Suprapubic skin (tissue), 3 donors: ENCODE measurements at regions not wholly inside any gene's neighbourhood (a gene's known extent, or its start where the extent isn't known, plus 50 kb on each side); places are given as distances from the start of the nearest gene placed in this dataset.

ENCODE experiments used
- CTCF ChIP-seq, 2 donors: fragments of 200-600 bp in 1 of 2; fragments of 450-650 bp in 1 of 2; sonication (generic) in 1 of 2; IDR thresholded peaks; one replicate each; pipeline ENCODE4 v1.5.1; 2016 to 2019; ENCODE audit warnings: antibody characterized with exemption in 2 of 2, mild to moderate bottlenecking in 1 of 2, moderate library complexity in 1 of 2
- EP300 ChIP-seq: sonication (generic); formaldehyde crosslinking; IDR thresholded peaks from one replicate; pipeline ENCODE4 v1.6.1; 2017; ENCODE audit warnings: antibody characterized with exemption
- POLR2A ChIP-seq, 2 donors: fragments of 450-650 bp; IDR thresholded peaks; one replicate each; pipeline ENCODE4 v1.6.1; 2017; ENCODE audit warnings: antibody characterized with exemption in 2 of 2, mild to moderate bottlenecking in 2 of 2, moderate library complexity in 2 of 2

DNA sequence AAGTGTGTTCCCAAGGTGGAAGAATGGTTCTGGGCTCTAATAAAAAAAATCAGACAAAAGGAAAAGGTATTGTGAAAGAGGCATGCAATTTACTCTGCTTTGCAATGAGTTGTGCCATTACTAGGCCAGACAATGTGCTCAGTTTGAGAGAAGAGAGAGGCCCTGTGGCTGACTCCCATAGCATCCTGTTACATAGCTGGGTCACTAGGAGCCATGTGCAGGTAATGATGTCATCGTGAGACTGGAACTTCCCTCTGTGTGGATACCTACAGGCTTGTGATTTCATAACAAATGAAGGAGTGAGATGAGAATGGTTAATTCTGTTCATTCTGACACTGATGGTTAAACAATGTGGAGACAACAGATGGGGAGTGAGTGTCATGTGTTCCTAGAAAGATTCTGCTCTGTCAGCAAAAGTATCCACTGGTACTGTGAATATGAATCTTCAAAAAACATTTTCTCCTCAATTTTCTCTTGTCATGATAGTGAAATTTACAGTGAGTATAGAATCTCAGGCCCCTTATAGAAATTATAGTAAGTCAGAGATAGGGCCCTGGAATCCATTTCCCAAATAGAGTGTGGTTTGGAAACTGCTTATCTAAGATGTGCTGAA lies 648.7 kb upstream of the DPPA4 start:
- no peak for TF ChIP-seq CTCF (IDR thresholded peaks at IDR 0.05)
- no peak for TF ChIP-seq POLR2A (IDR thresholded peaks at IDR 0.05)
- no peak for TF ChIP-seq EP300
